HFFc6 (cell line): ENCODE measurements at regions not wholly inside any gene's neighbourhood (a gene's known extent, or its start where the extent isn't known, plus 50 kb on each side); places are given as distances from the start of the nearest gene placed in this dataset.

Experiments used
- DNase-seq: peaks from one replicate; pipeline ENCODE4 v3.0.0-alpha.2; 2018
- H3K27ac Mint-ChIP-seq: 2 replicates; pipeline ENCODE4 v1.8.0; 2020; ENCODE audit warnings: mild to moderate bottlenecking, mixed read lengths
- H3K27me3 Mint-ChIP-seq: 2 replicates; pipeline ENCODE4 v1.8.0; 2021; ENCODE audit warnings: mild to moderate bottlenecking, moderate library complexity, mixed read lengths; ENCODE audit not compliant: insufficient read depth
- H3K36me3 Mint-ChIP-seq: 2 replicates; pipeline ENCODE4 v1.8.0; 2021; ENCODE audit warnings: low read depth, mixed read lengths
- H3K4me1 Mint-ChIP-seq: 2 replicates; pipeline ENCODE4 v1.8.0; 2020; ENCODE audit warnings: low read depth, mixed read lengths
- H3K4me3 Mint-ChIP-seq: 2 replicates; pipeline ENCODE4 v1.8.0; 2020; ENCODE audit warnings: mild to moderate bottlenecking, moderate library complexity, mixed read lengths
- H3K9me3 Mint-ChIP-seq: 2 replicates; pipeline ENCODE4 v1.8.0; 2020; ENCODE audit warnings: mild to moderate bottlenecking, mixed read lengths
- TF ChIP-seq, protein P1 (sequence below): fragments of 200-600 bp; sonication (generic); IDR thresholded peaks from 2 replicates; pipeline ENCODE4 v1.5.0; 2021; ENCODE audit warnings: antibody characterized with exemption, mild to moderate bottlenecking

- H3K4me1 Mint-ChIP-seq: peaks cover 10% of the 10 kb centered on the region
- H3K36me3 Mint-ChIP-seq: no peaks in the 10 kb centered on the region
- no peak overlapping the region for H3K27ac Mint-ChIP-seq
- H3K27me3 Mint-ChIP-seq: peaks cover 35% of the 10 kb centered on the region
- TF ChIP-seq, protein P1, sequence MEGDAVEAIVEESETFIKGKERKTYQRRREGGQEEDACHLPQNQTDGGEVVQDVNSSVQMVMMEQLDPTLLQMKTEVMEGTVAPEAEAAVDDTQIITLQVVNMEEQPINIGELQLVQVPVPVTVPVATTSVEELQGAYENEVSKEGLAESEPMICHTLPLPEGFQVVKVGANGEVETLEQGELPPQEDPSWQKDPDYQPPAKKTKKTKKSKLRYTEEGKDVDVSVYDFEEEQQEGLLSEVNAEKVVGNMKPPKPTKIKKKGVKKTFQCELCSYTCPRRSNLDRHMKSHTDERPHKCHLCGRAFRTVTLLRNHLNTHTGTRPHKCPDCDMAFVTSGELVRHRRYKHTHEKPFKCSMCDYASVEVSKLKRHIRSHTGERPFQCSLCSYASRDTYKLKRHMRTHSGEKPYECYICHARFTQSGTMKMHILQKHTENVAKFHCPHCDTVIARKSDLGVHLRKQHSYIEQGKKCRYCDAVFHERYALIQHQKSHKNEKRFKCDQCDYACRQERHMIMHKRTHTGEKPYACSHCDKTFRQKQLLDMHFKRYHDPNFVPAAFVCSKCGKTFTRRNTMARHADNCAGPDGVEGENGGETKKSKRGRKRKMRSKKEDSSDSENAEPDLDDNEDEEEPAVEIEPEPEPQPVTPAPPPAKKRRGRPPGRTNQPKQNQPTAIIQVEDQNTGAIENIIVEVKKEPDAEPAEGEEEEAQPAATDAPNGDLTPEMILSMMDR: no peak
- no peaks in the 10 kb centered on the region for H3K9me3 Mint-ChIP-seq
- no peak for DNase-seq
- H3K4me3 Mint-ChIP-seq: no peak overlapping the region
Observed at GRCh38 chr1:182191381-182192115, 130.0 kb upstream of the ZNF648 start.

- Mint-ChIP-seq H3K27me3 (peaks cover 35% of the 10 kb centered on the region), H3K4me3 (no peak overlapping the region), H3K4me1 (peaks cover 26% of the 10 kb centered on the region), H3K36me3 (no peaks in the 10 kb centered on the region), H3K27ac (no peak overlapping the region), H3K9me3 (no peaks in the 10 kb centered on the region)
- TF ChIP-seq, protein P1: no peak
- no peak for DNase-seq
Observed at GRCh38 chr1:182189535-182190066, 128.1 kb upstream of the ZNF648 start.

DNA sequence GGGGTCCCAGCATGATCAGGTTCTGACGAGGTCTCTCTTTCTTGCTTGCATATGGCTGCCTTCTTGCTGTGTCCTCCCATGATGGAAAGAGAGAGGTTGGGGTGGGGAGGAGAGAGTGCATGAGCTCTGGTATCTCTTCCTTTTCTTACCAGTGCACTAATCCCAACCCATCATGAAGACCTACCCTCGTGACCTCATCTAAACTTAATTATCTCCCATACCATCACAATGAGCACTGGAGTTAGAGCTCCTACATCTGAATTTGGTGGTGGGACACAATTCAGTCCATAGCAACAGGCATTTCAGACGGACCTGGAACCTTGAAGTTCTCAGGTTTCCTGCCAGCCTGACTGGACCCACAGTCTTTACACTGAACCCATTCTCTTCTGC is 125.2 kb upstream of the ZNF648 start:
- Mint-ChIP-seq H3K27ac (peak overlapping the region; percentile 39; the same call in 1 of the 2 replicates), H3K9me3 (no peaks in the 10 kb centered on the region), H3K4me1 (peaks cover 26% of the 10 kb centered on the region), H3K4me3 (peak overlapping the region; percentile 48), H3K36me3 (no peaks in the 10 kb centered on the region), H3K27me3 (peaks cover 33% of the 10 kb centered on the region)
- TF ChIP-seq, protein P1: no peak
- DNase-seq: no peak

- peaks cover 26% of the 10 kb centered on the region for H3K4me1 Mint-ChIP-seq
- H3K4me3 Mint-ChIP-seq: peak overlapping the region; percentile 48; the same call in 1 of the 2 replicates
- H3K9me3 Mint-ChIP-seq: no peaks in the 10 kb centered on the region
- TF ChIP-seq, protein P1: no peak
- peak overlapping the region; percentile 39; the same call in 1 of the 2 replicates for H3K27ac Mint-ChIP-seq
- peaks cover 28% of the 10 kb centered on the region for H3K27me3 Mint-ChIP-seq
- no peaks in the 10 kb centered on the region for H3K36me3 Mint-ChIP-seq
- DNase-seq: peak; percentile 91
Observed at GRCh38 chr1:182185842-182186756, 124.6 kb upstream of the ZNF648 start.

DNA sequence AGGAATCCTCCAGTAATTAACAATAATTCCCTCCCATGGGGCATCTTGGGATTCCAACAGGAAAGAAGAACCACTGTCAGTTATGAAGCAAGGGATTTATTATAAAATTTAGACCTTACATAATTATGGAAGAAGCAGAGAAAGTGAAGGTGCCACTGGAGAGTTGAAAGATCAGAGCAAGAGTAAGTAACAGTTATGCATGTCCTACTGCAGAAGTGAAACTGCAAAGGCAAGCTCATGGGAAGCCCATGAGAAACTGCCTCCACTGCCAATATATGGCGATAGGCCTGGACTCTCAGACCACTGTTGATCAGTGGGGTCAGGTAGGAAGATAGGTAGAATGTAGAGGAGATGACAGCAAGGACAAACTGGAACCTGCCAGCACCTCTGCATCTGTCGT is 123.6 kb upstream of the ZNF648 start:
- TF ChIP-seq, protein P1: no peak
- no peaks in the 10 kb centered on the region for H3K36me3 Mint-ChIP-seq
- peaks cover 26% of the 10 kb centered on the region for H3K4me1 Mint-ChIP-seq
- no peak for DNase-seq
- no peak overlapping the region for H3K4me3 Mint-ChIP-seq
- peaks cover 26% of the 10 kb centered on the region for H3K27me3 Mint-ChIP-seq
- H3K27ac Mint-ChIP-seq: no peak overlapping the region
- no peaks in the 10 kb centered on the region for H3K9me3 Mint-ChIP-seq
